HG03045 (cell line): ENCODE measurements at regions not wholly inside any gene's neighbourhood (a gene's known extent, or its start where the extent isn't known, plus 50 kb on each side); places are given as distances from the start of the nearest gene placed in this dataset.

Experiments used
- ATAC-seq: cut with Tn5 transposase; IDR thresholded peaks from one replicate; pipeline ENCODE4 v1.9.1; 2021; ENCODE audit warnings: mild to moderate bottlenecking, moderate library complexity; ENCODE audit not compliant: unreplicated experiment

DNA sequence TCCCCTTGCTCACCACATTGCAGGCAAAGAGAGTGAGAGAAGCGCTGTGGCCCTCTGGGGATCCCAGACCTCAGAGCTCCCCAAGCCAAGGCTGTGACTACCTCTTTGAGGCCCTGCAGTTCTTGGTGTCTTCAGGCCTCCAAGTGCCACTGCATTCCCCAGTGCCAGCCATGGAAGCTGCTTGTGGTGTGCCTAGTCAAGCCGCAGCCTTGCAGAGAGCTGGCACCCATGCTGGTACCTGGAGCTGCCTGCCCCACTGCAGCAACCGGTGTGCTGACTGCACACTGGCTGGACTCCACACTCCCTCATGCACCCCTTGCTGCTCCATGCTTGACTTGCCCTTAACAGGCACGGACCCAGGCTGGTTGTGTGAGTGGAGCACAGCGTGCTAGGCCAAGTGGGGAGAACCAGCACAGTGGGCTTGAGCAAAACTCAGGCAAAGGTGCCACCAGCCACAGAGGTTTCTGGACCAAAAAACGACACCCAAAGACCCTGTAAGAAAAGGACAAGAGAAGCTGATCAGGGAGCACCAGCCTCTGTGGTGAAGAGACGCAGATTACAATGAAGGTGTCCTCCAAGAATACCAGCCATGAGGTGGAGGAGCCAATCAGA, 113.5 kb upstream of the TMEM18 start:
- no peak for ATAC-seq

DNA sequence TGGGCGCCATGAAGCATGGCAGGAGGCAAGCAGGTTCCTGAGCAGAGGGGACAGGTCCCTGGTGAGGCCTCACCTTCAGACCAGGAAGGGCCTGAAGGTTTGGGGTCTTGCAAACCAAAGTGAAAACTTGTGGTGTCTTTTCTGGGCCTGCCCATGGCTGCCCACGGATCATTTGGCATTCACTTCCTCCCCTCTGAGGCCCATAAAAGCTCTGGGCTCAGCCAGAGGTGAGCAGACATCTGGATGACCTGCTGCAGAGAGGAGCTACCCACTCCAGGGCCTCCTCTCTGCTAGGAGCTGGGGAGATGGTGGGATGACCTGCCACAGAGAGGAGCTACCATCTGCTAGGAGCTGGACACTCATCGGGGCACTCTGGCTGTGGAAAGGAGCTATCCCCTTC, 112.9 kb upstream of the TMEM18 start:
- no peak for ATAC-seq

DNA sequence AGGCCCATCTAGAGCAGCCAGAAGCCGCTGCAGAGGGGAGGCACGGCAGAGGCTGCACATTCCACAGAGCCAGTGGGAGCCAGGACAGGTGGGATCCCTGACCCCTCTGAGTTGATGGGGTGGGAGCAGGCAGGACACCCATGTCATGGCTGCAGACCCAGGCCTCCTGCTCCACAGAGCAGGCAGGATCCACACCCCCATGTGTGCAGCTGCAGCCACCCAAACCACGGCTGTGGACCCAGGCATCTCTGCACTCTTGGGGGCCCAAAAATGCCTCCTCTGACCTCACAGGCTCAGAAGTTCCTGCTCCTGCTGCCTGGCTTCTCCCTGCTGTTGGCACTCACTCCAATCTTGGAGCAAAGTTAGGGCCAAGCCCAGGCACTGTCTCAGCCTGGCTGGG, 112.3 kb upstream of the TMEM18 start:
- no peak for ATAC-seq

DNA sequence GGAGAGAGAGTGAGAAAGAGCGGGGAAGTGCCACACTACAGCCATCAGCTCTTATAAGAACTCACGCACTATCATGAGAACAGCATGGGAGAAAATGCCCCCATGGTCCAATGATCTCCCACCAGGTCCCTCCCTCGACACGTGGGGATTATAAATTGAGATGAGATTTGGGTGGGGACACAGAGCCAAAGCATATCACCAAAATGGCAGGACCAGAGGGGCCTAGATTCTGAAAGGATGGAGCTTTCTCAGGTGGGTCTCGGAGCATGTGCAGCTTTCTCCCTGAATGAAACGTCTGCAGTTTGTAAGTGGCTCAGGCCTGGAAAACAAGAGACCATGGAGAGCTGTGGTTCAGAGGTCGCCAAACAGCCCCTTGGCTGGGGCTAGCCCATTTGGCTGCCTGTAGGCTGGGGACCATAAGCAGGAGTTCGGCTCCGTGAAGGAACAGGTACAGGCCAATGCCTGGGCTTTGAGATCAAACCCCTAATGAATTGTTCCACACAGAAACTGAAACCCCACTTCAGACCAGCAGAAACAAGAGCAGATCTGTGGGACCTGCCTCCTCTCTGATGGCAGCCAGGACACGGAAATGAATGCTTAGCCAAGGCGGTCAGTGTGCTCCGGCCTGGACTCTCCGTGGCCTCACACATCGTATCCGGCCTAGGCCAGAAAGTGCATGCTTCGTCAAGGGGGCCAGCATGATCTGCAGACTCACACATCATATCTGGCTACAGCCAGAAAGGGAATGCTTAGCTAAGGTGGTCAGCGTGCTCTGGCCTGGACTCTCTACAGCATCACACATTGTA, 111.2 kb upstream of the TMEM18 start:
- ATAC-seq, result no peak

DNA sequence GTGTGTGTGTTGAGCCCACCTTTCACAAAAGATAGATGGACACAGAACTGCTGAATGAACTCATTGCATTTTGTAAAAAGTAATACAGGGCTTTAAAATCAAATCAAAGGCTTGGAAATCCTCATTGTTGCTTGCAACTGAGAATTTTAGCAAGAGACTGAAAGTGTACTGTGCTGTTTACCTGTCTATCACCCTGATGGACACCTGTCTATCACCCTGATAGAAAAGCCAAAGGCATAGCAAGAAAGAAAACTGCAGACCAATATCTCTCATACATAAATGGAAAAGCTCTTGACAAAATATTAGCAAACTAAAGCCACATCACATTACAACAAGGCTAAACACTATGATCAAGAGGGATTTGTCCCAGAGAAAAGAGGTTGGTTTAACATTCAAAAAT, 107.5 kb upstream of the TMEM18 start:
- ATAC-seq, result no peak

DNA sequence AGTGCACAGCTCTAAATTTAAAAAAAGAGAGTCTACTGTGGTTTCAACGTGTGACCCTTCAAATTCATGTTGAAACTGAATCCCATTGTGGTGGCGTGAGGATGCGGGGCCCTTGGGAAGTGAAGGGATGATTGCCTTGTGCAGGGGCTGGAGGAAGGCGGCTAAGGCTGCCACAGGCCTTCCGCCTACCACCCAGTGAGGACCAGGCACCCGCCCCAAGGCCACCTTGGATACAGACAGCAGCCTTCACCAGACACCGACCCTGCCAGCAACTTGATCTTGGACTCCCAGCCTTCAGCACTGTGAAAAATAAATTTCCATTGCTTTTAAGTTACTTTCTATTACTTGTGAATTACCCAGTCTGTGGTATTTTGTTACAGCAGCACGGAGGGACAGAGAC, 103.4 kb upstream of the TMEM18 start:
- no peak for ATAC-seq

DNA sequence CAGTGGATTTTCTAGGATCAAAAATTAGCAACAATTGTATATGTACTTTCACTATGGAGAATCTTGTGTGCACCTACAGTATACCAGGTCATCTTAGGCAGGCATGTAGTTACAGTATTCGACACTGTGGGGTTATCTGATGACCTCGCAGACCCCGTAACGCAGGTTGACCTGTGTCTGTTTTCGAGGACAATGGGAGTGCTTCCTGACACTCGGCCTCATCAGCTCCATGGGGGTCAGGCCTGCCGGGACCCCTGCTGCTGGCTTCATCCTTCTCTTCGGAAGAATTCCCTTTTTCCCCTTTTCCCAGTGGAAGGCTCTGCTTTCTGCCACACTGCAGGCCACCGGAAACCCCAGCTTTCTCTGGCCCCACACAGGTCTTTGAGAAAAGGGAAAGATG, 102.8 kb upstream of the TMEM18 start:
- no peak for ATAC-seq

DNA sequence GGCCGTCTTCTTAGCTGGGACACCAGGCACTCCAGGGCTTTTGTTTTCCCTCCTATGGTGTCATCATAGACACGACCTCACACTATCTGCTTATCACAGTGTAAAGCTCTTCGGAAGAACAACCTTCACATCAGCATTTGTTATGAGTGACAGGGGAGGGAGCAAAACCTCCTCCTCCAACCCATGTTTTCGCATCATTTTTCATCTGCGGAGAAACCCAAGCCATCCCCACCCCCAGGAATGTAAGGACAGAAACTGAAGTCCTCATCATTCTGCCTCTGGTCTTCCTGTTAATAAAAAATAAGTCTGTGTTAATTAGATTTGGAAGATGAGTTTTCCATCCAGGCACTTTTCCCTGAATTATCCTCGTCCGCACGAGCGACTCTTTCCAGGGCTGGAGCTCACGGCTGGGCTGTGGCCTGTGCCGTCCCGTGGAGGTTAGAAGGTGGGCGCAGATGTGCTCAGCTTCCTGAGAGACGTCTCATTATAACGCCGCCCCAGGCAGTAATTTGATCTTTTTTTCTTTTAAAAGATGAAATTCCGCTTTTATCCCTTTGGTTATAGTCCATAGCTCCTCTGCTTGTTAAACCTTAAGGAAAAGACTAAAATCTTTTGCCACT, 101.6 kb upstream of the TMEM18 start:
- no peak for ATAC-seq

DNA sequence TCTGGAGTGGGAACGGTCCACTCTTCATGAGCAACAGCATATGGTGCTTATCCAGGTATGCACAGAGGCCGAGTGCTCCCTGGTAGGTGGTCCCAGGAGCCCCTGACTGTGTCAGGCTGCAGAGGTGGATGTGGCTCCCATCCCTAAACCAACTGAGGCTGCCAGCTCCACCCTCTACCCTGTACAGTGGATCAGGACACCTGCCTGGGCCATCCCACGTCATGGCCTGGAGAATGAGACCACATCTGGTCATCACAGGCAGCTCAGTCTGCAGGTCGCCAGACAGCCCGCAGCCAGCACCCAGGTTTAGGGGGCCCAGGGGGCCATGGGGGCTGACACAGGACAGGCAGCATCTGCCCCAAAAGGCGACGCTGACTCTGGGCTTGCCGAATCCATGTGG, 100.3 kb upstream of the TMEM18 start:
- ATAC-seq, result no peak

DNA sequence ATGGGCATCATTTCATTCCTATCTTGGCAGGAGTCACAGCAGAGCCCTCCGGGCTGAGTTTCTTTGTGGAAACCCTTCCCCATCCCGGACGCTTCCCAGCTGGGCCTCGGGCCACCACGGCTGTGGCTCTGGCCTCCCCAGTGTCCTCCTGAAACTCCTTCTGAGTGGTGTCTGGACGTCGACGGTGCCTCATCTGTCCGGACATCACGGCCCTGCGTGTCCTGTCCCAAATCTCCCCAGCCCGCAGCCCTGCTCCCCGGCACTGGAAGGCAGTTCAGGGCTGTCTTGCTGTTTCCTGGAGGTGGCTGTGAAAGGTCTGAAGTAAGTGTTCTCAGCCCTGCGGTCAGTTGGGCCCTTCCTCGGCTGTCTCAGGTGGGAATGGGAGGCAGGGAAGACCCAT, 99.8 kb upstream of the TMEM18 start:
- no peak for ATAC-seq

DNA sequence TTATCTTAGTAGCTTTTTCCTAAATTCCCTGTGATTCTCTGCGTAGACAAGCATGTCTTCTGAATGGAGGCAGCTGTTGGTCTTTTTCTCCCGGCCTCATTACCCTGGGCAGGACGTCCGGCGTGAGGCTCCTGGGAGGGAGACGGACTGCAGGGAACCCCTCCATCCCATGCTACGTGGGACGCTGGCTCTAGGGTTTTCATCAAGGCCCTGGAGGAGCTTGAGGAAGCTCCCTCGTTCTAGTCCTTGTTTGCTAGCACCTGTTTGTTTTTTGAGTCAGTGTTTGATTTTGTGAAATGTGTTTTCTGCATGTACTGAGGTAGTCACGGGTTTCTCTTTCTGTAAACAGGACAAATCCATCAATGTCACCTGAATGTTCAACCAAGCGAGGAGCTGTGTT, 99.3 kb upstream of the TMEM18 start:
- ATAC-seq, result no peak

DNA sequence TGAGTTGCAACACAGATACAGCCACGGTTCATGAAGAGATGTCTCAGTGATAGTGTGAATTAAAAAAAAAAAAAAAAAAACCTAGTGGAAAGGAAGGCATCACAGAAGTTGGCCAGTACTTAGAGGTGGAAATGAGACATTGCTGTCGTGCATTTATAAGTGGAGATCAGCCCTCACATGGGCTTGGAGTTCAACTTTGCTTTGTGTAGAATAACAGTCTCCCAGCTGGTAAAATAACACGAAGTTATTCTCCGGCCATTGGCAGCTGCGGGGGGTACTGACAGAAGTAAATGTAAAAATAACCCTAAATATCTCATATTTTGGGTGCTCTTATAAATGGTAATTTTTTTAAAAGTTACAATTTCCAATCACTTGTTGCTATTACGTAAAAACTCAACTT, 98.8 kb upstream of the TMEM18 start:
- ATAC-seq, result no peak

DNA sequence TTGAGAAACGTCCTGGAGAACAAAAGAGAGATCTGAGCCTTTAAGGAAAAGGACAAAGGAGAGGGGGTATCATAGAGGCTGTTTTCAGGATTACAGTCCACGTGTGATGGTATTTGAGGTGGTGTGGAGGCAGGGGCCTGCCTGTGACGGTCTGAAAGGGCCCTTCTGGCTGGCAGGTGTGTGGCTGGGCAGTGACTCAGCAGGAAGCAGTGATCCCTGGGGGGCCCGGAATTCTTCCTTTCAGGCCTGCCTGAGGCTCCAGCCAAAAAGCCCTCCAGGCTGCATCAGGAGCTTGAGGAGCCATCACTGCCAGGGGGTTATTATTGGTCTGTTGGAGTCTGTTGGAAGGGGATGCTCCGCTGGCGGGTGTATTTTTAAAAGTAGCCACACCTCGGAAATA, 97.2 kb upstream of the TMEM18 start:
- ATAC-seq, result no peak

DNA sequence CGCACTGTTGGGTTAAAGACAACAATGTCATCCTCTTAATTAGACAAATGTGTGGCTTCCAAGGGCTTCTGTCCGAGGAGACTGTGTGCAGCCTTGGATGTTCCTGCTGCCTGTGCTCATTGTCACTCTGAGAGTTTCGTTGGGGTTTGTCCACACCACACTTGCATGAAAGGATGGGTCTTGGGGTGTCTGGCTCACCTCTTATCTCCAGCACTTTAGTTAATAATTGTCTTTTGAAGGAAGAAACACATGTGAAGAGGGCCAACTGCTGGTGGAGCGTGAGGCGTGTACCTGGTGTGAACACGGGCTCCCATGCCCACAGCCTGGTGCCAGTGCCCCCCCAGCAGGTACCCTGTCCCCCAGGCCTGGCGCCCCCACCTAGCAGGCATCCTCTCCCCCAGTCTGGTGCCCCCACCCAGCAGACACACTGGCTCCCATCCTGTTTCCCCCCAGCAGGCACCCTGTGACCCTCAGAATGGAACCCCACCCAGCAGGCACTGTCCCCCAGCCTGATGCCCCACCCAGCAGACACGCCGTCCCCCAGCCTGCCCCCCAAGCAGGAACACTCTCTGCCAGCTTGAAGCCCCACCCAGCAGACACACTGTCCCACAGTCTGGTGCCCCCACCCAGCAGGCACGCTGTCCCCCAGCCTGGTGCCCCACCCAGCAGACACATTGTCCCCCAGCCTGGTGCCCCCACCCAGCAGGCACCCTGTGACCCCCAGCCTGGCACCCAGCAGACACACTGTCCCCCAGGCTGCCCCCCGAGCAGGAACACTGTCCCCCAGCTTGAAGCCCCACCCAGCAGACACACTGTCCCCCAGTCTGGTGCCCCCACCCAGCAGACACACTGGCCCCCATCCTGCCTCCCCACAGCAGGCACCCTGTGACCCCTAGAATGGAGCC, 96.3 kb upstream of the TMEM18 start:
- no peak for ATAC-seq

DNA sequence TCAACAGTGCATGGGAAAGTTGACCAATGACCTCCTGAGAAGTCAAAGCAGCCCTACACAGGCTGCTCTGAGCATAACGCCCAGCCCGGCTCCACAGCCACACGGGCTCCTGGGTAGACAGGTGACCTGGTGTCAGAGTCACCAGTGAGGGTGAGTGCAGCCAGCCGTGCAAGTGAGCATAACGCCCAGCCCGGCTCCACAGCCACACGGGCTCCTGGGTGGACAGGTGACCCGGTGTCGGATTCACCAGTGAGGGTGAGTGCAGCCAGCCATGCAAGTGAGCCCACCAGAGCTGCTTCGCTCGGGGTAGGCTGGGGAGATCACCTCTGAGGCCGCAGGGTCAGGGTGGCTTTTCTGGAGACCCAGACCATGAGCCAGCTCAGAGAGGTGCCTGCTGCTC, 94.3 kb upstream of the TMEM18 start:
- no peak for ATAC-seq

DNA sequence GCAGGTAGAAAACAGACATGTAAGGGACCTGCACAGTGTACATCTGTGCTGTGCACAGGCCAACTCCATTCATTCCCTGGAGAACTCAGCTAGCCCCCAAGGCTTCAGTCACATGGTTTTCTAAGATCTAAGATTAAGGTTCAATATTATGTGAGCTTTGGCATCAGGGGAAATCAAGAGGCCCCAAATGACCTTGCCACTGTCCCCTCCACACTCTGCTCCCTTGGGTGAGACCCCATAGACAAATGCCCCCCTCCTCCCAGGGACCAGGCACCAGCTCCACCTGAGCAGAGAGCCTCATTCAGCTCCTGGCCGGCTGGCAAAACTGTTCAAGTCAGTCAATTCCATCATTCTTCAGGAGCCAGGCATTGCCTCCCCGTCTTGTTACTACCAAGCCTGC, 93.6 kb upstream of the TMEM18 start:
- ATAC-seq, result no peak

DNA sequence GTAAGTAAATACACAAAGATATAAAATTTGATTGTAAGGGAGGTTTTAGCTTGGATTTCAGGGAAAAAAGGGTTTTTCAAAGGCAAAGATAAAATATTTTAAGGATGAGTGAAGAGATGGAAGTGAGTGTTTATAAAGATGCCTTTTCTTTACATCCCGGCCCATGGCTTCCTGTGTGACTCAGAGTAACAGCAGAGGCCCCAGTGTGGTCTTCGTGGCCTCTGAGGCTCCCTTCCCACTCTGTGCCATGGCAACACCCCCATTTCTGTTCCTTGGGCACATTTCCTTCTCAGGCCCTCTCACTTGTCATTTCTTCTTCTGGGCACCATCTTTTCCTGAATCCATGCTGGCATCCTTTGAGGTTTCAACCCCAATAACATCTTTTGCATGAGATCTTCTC, 92.6 kb upstream of the TMEM18 start:
- ATAC-seq, result no peak

DNA sequence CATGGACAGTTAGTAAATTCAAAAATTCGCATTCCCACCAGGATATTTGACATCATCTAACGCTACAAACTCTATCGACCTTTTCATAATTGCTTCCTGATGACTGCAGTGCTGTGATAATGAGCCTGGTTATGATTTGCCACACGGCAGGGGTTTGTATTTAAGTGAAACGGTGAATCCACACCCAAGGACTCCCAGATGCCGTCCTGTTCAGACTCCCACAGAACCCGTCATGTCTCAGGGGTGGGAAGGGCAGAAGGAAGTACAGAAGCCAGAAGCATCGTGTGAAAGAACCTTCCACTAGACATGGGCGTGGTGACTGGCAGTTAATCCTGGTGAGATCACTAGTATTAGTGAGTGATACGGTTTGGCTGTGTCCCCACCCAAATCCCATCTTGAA, 91.2 kb upstream of the TMEM18 start:
- no peak for ATAC-seq

DNA sequence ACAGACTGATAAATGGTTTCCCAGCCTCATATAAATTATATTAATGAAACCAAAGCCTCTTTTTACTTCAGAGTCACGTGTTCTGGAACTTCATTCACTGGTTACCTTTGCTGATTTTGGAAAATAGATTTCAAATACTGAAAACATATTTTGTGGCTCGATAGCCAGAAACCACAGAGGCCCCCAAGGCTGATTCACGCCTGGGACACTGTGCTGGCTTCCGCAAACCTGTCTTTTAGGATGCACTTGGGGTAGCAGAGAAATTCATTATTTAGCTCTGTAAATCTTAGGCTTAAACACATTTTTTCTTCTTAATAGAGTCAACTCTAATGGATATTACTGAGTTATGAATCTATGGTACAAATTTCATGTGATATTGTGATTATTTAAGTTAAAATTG, 90.7 kb upstream of the TMEM18 start:
- ATAC-seq, result no peak

DNA sequence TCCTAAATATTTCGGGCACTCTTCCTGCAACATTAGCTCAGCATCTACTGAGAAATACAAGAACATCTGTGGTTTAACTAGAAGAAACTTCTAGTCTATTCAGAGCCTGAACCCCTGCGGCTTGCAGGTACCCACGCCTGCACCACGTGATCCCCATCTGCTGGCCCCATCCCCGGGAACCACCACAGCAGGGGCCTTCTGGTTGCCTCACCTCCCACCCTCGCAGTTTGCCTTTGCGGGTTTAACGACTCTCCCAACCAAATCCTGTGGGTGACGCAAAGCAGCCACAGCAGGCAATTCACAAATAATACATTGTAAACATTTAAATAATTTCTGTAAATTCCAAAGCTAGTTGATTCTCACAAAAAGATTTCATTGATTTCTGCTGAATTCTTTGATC, 90.2 kb upstream of the TMEM18 start:
- no peak for ATAC-seq

DNA sequence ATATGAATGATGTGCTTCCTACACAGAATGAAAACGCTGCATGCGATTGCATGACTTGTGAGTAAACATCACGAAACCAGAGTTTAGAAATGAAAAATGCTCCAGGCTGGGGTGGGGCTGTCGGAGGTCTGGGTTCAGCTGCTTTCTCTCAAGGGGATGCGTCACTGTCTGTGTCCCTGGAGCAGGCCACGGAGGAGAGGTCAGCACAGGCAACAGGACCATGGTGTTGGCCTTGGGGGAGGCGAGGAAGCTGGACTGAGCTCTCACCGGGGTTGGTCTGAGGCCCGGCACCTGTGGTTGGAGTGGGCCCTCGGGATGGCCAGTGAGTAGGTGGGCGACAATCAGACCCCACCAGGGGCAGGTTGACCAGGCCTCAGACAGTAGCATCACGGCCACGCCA, 89.0 kb upstream of the TMEM18 start:
- ATAC-seq, result no peak
